ENCODE measurements at regions not wholly inside any gene's neighbourhood (a gene's known extent, or its start where the extent isn't known, plus 50 kb on each side); places are given as distances from the start of the nearest gene placed in this dataset.

DNA sequence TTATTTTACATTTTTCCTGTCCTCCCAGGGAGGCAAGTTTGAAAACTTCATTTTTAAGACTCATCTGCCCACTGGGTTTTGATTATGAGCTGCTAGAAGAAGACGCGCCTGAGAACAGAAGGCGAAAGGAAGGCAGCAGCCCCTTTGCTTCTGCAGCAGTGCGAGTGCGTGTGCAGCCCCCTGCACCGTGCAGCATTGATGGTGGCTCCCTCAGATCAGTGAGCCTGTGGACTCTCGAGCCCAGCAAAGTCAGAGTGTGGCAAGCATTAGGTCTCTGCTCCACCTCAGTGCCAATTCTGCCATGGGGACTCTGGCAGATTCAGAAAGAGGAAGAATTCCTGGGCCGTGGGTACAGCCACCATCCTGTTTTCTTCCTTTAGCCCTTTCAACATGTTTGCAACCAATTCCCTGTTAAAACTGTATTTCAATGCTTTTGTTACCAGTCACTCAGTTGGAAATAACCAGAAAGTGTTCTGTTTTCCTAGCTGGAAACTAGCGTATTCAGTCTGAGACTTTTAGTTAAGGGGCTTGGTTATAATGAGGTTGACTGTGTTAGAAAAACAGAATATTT lies 134.8 kb upstream of the OGFRL1 start:
- TF ChIP-seq, protein P1, sequence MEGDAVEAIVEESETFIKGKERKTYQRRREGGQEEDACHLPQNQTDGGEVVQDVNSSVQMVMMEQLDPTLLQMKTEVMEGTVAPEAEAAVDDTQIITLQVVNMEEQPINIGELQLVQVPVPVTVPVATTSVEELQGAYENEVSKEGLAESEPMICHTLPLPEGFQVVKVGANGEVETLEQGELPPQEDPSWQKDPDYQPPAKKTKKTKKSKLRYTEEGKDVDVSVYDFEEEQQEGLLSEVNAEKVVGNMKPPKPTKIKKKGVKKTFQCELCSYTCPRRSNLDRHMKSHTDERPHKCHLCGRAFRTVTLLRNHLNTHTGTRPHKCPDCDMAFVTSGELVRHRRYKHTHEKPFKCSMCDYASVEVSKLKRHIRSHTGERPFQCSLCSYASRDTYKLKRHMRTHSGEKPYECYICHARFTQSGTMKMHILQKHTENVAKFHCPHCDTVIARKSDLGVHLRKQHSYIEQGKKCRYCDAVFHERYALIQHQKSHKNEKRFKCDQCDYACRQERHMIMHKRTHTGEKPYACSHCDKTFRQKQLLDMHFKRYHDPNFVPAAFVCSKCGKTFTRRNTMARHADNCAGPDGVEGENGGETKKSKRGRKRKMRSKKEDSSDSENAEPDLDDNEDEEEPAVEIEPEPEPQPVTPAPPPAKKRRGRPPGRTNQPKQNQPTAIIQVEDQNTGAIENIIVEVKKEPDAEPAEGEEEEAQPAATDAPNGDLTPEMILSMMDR (conservative IDR thresholded peaks at IDR 0.05; ENCODE audit: low read depth, low read length) = no peak
- H3K79me2 ChIP-seq (ENCODE audit: insufficient read depth, low read depth) = no peaks in the 10 kb centered on the region
- no peaks in the 10 kb centered on the region for H4K20me1 ChIP-seq (ENCODE audit: insufficient read depth)
- no peaks in the 10 kb centered on the region for H3K27me3 ChIP-seq (ENCODE audit: insufficient read depth, low read depth)
- no peak overlapping the region for H3K4me3 ChIP-seq (IDR thresholded peaks at IDR 0.05; ENCODE audit: insufficient read depth, low read depth, low read length)
- H2AFZ ChIP-seq (ENCODE audit: low read depth) = no peak overlapping the region
- H3K36me3 ChIP-seq (ENCODE audit: insufficient read depth) = no peaks in the 10 kb centered on the region
- no peaks in the 10 kb centered on the region for H3K4me1 ChIP-seq (ENCODE audit: low read depth, poor library complexity, severe bottlenecking)
- no peak overlapping the region for H3K9ac ChIP-seq
- H3K4me2 ChIP-seq = no peak overlapping the region
- no peak overlapping the region for H3K27ac ChIP-seq

DNA sequence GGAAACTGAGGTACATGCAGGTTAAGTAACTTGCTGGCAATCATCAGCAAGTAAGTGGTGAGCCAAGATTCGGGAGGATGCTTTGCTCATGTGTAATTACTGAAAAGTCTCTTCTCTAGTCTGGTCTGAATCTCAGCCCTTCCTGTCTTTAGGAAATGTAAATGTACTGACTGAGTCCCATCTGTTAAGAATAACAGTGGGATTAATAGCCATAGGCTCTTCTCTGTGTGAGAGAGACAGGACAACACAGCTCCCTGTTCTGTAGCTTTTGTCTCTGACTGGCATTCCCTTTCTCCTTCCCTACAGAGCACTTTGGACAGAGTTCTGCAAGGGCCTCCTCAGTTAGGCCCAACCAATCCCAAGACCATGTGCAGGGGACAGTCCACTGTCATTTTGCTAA lies 131.3 kb upstream of the OGFRL1 start:
- no peak overlapping the region for H3K9ac ChIP-seq
- H3K27ac ChIP-seq = no peak overlapping the region
- H3K4me3 ChIP-seq (IDR thresholded peaks at IDR 0.05; ENCODE audit: insufficient read depth, low read depth, low read length) = no peak overlapping the region
- H3K79me2 ChIP-seq (ENCODE audit: insufficient read depth, low read depth) = no peaks in the 10 kb centered on the region
- H4K20me1 ChIP-seq (ENCODE audit: insufficient read depth) = no peaks in the 10 kb centered on the region
- no peak overlapping the region; the same call in 1 of the 2 replicates for H2AFZ ChIP-seq (ENCODE audit: low read depth)
- H3K27me3 ChIP-seq (ENCODE audit: insufficient read depth, low read depth) = no peaks in the 10 kb centered on the region
- no peak overlapping the region for H3K4me2 ChIP-seq
- H3K4me1 ChIP-seq (ENCODE audit: low read depth, poor library complexity, severe bottlenecking) = no peaks in the 10 kb centered on the region
- H3K36me3 ChIP-seq (ENCODE audit: insufficient read depth) = no peaks in the 10 kb centered on the region
- TF ChIP-seq, protein P1 (conservative IDR thresholded peaks at IDR 0.05; ENCODE audit: low read depth, low read length) = no peak

GRCh38 chr6:71164890-71165289 lies 123.7 kb upstream of the OGFRL1 start:
- no peaks in the 10 kb centered on the region for H3K79me2 ChIP-seq (ENCODE audit: insufficient read depth, low read depth)
- TF ChIP-seq, protein P1 (conservative IDR thresholded peaks at IDR 0.05; ENCODE audit: low read depth, low read length) = no peak
- no peak overlapping the region for H3K9ac ChIP-seq

DNA sequence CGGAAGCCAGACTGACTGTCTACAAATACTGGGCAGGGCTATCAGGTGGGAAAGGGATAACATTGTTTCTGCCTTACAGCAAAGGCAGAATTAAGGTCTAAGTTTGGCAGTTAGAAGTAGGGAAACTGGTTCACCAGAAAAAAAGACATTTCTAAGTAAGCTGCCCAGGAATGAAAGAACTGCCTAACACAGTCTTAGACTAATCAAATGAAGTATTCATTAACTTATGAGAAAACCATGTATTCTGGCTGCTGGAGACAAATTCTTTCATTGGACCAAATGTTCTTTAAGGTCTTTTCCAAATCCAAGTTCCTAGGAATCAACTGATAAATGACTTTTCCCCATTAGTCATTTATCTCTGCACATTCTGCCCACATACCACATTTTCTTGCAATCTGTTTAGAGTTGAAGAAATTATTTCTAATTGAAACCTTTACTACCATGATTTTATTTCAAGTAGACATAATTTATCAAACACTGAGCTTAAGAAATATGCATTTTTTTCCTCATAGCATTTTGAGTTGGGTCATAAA lies 120.3 kb upstream of the OGFRL1 start:
- no peaks in the 10 kb centered on the region for H3K36me3 ChIP-seq (ENCODE audit: insufficient read depth)
- H3K4me1 ChIP-seq (ENCODE audit: low read depth, poor library complexity, severe bottlenecking) = no peaks in the 10 kb centered on the region
- no peaks in the 10 kb centered on the region for H3K79me2 ChIP-seq (ENCODE audit: insufficient read depth, low read depth)
- H3K9ac ChIP-seq = no peak overlapping the region
- TF ChIP-seq, protein P1 (conservative IDR thresholded peaks at IDR 0.05; ENCODE audit: low read depth, low read length) = no peak
- no peak overlapping the region for H3K27ac ChIP-seq
- no peaks in the 10 kb centered on the region for H4K20me1 ChIP-seq (ENCODE audit: insufficient read depth)
- no peak overlapping the region for H3K4me3 ChIP-seq (IDR thresholded peaks at IDR 0.05; ENCODE audit: insufficient read depth, low read depth, low read length)
- H3K4me2 ChIP-seq = no peak overlapping the region
- H2AFZ ChIP-seq (ENCODE audit: low read depth) = no peak overlapping the region
- no peaks in the 10 kb centered on the region for H3K27me3 ChIP-seq (ENCODE audit: insufficient read depth, low read depth)

More at GRCh38 chr6:71164890-71165289, 123.7 kb upstream of the OGFRL1 start:
- Histone ChIP-seq H3K4me3 (IDR thresholded peaks at IDR 0.05; ENCODE audit: insufficient read depth, low read depth, low read length) (no peak overlapping the region), H4K20me1 (ENCODE audit: insufficient read depth) (no peaks in the 10 kb centered on the region), H3K36me3 (ENCODE audit: insufficient read depth) (no peaks in the 10 kb centered on the region), H3K4me2 (no peak overlapping the region), H3K27ac (no peak overlapping the region), H2AFZ (ENCODE audit: low read depth) (no peak overlapping the region), H3K4me1 (ENCODE audit: low read depth, poor library complexity, severe bottlenecking) (no peaks in the 10 kb centered on the region), H3K27me3 (ENCODE audit: insufficient read depth, low read depth) (no peaks in the 10 kb centered on the region)
